Endothelial cell of umbilical vein (primary cell): ENCODE measurements at regions not wholly inside any gene's neighbourhood (a gene's known extent, or its start where the extent isn't known, plus 50 kb on each side); places are given as distances from the start of the nearest gene placed in this dataset.

Experiments used
- CTCF ChIP-seq, 2 donors: IDR thresholded peaks; 1 replicate in 1 of 2; 2 replicates in 1 of 2; pipeline ENCODE4 v1.5.1; 2011; ENCODE audit warnings: low read length in 2 of 2, mild to moderate bottlenecking in 2 of 2, moderate library complexity in 2 of 2, control low read depth in 1 of 2, inconsistent platforms in 1 of 2, low read depth in 1 of 2; ENCODE audit not compliant: insufficient read depth in 1 of 2; ENCODE audit errors: extremely low read depth in 1 of 2
- EZH2 ChIP-seq: IDR thresholded peaks from 2 replicates; pipeline ENCODE4 v1.6.1; 2012; ENCODE audit warnings: borderline replicate concordance, low read depth, mild to moderate bottlenecking, moderate library complexity, low read length, inconsistent platforms; ENCODE audit not compliant: severe bottlenecking
- GATA2 ChIP-seq: IDR thresholded peaks from 2 replicates; pipeline ENCODE4 v1.7.0; 2011; ENCODE audit warnings: low read depth, mild to moderate bottlenecking, moderate library complexity, mixed read lengths, low read length; ENCODE audit not compliant: insufficient read length, insufficient read depth
- JUN ChIP-seq: IDR thresholded peaks from 2 replicates; pipeline ENCODE4 v1.6.1; 2011; ENCODE audit warnings: borderline replicate concordance, low read depth; ENCODE audit not compliant: insufficient read length, insufficient read depth
- POLR2A ChIP-seq: IDR thresholded peaks from 2 replicates; pipeline ENCODE4 v1.6.1; 2012; ENCODE audit warnings: low read depth, mild to moderate bottlenecking, control low read depth, low read length
- POLR2AphosphoS5 ChIP-seq: IDR thresholded peaks from 2 replicates; pipeline ENCODE4 v1.6.1; 2012; ENCODE audit warnings: low read depth, mild to moderate bottlenecking, control low read depth, low read length, moderate library complexity; ENCODE audit not compliant: insufficient read depth
- TF ChIP-seq, protein P1 (sequence below): IDR thresholded peaks from 2 replicates; pipeline ENCODE4 v1.6.1; 2011; ENCODE audit not compliant: insufficient read depth, insufficient read length

DNA sequence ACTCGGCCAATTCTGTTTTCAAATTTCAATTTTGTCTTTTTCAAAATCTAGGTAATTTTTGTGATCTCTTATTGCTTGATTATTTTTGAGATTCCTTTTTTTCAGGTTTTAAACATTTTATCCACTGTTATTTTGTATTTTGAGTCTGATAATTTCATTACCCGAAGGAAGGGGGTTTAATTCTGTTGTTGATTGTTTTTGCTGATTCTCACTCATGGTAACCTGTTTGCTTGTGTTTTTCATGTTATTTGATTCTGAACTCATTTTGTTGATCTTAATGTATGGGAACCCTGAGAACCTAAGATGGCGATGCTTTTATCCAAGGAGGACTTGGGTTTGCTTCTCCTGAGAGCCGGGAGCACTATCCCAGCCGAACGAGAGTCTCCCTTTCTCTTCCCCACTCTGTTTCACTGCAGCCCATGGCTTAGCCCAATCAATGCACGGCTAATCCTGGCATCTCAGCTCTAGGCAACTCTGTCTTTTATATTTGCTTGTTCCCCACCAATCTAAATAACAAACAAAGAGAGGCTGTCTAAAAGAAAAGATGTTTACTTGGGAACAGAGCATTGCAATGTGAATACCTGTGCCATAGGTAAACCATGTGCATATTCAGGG is 73.2 kb upstream of the ZCCHC2 start:
- TF ChIP-seq POLR2A: no peak
- no peak for TF ChIP-seq CTCF (IDR thresholded peaks at IDR 0.05; ENCODE audit: extremely low read depth in 1 of 2, insufficient read depth in 1 of 2, low read depth in 1 of 2, low read length in 2 of 2)
- TF ChIP-seq POLR2AphosphoS5: no peak
- no peak for TF ChIP-seq EZH2
- TF ChIP-seq, protein P1, sequence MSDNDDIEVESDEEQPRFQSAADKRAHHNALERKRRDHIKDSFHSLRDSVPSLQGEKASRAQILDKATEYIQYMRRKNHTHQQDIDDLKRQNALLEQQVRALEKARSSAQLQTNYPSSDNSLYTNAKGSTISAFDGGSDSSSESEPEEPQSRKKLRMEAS: no peak
- no peak for TF ChIP-seq GATA2
- TF ChIP-seq JUN: no peak
